Activated gamma-delta T cell treated with Interleukin-2 at 50 U/mL for 16 hours (primary cell): ENCODE measurements at regions not wholly inside any gene's neighbourhood (a gene's known extent, or its start where the extent isn't known, plus 50 kb on each side); places are given as distances from the start of the nearest gene placed in this dataset.

ENCODE experiments used
- DNase-seq: peaks from one replicate; pipeline ENCODE4 v3.0.0-alpha.2; 2020

DNA sequence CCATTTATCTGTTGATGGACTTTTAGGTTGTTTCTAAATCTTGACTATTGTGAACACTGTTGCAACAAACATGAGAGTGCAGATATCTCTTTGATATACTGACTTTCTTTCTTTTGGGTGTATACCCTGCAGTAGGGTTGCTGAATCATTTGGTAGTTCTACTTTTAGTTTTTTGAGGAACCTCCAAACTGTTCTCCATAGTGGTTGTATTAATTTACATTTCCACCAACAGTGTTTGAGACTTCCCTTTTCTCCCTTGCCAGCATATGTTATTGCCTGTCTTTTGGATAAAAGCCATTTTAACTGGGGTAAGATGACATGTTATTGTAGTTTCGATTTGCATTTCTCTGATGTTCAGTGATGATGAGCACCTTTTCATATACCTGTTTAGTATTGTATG, 330.0 kb downstream of the DDX10 start:
- DNase-seq: no peak

DNA sequence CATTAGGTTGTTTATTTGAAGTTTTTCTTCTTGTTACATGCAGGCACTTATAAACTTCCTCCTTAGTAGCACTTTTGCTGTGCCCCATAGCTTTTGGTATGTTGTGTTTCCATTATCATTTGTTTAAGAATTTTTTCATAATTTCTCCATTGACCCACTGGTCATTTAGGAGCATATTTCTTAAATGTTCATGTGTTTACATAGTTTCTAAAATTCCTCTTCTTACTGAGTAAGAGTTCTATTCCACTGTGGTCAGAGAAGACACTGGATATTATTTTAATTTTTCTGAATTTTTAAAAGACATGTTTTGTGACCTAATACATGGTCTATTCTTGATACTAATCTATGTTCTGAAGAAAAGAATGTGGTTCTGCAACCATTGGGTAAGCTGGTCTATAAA, 333.0 kb downstream of the DDX10 start:
- DNase-seq: no peak

DNA sequence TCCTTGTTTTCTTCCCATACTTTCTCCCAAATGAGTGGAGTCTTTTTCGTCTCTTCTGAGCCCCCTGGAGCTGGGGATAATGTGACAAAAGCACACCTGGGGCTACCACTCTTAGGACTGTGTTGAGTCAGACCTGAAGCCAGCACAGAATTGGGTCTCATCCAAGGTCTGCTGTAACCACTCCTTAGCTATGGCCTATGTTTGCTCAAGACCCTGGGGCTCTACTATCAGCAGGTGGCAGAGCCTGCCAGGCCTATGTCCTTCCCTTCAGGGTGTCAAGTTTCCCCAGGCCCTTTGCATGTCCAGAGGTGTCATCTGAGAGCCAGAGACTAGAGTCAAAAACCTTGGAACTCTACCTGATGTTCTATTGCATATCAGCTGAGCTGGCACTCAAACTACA, 335.7 kb downstream of the DDX10 start:
- no peak for DNase-seq

DNA sequence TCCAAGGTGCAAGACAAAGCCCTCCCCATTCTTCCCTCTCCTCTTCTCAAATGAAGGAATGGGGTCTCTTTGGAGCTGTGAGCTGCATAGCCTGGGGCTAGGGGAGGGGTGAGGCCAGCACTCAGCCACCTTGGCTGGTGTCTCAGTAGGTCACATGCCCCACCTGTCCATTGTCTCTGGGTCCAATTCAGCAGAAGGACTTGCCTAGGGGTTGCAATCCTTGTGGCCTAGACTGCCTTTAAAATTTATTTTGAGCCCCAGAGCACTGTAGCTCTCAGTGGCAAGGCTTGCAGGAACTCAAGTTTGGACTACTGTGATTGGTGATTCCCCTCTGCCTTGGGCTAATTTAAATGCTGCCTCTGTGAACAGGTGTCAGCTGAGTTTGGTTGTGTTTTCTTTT, 336.7 kb downstream of the DDX10 start:
- DNase-seq: no peak

DNA sequence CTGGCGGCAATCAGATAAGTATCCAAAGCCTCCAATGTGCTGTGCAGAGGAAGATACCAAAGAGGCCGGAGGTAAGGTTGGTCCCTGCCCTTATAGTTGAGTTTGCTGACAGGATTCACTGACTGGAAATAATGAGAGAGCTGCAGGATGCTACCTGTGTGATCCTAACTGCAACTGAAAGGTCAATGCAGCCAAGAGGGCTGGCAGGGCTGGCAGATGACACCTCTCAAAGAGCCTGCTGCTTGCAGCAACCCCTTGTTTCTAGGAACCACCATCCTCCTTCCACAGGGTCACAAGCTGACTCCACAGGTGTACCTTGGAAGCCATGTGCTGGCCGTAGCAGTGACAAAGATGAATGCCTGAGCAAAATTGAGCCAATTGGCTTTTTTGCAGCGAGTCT, 348.1 kb downstream of the DDX10 start:
- DNase-seq: no peak

DNA sequence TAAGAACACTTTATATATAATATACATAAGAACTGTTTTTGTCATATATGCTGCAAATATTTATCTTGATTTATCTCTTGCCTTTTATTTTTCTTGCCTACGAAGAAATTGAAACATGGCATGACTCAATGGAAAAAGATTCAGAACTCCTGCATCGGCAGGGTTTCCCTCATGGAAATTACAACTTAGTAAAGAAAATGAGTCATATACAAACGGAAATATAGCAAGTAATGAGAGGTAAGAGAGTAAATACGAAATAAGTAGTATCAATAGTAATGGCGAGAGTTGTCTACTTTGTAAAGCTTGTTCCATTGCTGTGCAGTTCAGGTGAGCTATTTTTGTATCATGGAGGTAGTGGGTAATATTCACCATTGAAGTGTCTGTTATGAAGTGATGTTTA, 350.4 kb downstream of the DDX10 start:
- no peak for DNase-seq

DNA sequence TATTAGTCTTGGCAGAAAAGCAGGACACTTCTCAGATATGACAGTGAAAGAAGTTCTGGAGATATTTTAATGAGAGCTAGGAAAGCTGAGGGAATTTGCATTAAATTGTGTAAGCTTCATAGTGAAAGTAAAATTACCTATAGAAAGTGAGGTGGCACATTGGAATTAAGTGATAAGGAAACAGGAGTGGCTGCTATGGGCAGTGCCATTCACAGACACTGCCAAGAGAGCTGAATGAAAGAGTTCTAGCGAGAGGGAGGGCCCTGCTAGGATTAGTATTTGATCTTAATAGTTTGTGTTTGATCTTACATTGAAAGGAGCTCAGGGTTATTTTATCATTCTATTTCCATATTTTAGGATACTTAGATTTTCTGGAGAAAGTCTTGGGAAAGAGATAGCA, 351.9 kb downstream of the DDX10 start:
- DNase-seq: no peak

DNA sequence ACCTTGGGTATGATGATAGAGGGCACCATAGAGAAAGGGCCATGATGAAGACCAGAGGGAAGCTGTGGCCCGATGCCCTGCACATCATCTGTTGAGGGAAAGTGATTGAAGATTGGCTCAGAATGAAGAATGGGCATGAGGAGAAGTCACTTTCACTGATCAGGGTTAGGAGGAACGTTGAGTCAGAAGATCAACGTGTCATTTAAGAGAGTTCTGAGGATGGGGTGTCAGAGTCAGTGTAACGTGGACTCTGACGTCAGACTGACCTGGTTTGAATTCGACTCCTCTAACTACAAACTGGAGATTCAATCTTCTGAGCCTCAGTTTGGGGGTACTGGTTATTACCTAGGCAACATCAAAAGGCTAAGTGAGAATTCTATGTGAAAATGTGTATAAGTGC, 352.6 kb downstream of the DDX10 start:
- no peak for DNase-seq

DNA sequence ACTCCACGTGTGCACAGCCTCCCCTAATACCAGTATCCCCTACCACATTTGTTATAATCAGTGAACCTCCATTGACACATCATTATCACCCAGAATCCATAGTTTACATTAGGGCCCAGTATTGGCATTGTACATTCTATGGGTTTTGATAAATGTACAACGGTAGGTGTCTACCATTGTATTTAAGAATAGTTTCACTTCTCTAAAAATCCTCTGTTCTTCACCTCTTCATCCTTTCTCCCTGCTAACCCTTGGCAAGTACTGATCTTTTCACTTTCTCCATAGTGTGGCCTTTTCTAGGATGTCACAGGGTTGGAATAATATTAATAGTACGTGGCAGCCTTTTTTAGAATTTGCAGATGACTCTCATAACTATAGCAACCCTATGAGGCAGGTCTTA, 353.8 kb downstream of the DDX10 start:
- no peak for DNase-seq

DNA sequence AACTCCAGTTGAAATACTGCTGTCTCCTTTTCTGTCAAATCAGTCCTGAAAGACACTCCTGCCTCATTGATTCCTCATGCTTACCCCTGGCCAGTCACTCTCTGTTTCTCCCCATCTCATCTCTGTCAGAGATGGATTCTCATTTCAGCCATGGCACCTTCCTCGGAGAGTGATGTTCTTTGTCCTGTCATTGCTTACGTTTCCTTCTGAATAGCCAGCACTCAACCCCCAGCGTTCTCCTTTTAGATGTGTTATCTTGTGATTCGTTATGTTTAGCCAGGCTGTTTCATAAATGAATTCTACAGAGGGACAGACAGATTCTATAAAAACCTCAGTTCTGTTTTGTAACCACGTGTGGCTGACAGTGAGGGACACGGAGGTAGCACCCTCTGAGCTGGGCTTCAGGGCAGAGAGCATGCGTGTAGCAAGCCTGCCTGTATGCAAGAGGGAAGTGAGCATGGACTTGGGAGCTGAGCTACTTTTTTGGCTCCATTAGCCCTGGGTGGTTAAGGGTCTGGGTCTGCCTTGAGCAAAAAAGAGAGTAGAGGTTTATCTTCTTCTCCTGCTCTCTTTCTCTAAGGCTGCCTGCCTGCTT, 354.6 kb downstream of the DDX10 start:
- DNase-seq: no peak

DNA sequence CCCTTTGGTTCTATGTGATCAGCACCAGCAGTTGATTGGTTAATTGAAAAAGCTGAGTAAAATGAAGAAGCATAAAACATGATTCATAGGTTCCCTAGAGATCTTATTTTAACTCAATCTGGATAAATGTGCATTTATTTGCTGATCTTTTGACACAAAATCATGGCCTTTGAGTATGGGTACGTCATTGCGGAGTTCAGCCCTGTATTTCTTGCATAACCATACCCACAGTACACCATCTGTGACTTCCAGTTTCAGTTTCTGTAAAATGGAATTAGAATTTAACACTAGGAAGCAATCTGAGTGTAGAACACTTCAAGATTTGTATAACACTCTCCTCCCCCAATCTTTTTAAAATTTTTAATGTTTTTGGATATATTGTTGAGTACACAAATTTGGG, 358.2 kb downstream of the DDX10 start:
- no peak for DNase-seq

DNA sequence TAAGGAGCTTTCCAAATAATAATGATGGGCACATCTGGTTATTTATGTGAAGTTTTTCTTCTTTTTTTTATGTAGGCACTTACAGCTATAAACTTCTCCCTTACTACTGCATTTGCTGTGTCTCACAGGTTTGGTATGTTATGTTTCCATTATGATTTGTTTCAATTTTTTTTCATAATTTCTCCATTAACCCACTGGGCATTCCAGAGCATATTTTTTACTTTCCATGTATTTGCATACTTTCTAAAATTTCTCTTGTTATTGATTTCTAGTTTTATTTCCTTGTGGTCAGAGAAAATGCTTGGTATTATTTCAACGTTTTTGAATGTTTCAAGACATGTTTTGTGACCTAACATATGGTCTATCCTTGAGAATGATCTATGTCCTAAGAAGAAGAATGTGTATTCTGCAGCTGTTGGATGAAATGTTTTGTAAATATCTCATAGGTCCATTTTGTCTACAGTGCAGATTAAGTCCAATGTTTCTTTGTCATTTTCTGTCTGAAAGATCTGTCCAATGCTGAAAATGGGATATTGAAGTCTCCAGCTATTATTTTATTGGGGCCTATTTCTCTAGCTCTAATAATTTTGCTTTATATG, 362.1 kb downstream of the DDX10 start:
- no peak for DNase-seq

DNA sequence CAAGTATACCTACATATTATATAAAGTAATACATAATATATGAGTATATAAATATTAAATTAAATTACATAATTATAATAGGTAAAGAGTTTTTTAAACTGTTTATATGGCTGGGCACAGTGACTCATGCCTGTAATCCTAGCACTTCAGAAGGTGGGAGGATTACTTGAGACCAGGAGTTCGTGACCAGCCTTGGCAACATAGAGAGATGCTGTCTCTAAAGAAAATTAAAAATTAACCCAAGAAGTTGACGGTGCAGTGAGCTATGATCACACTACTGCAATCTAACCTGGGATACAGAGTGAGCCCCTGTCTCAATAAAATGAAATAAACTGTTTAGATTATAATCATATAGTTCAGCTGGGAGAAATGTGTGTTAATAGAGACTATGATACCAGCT, 363.0 kb downstream of the DDX10 start:
- DNase-seq: no peak

DNA sequence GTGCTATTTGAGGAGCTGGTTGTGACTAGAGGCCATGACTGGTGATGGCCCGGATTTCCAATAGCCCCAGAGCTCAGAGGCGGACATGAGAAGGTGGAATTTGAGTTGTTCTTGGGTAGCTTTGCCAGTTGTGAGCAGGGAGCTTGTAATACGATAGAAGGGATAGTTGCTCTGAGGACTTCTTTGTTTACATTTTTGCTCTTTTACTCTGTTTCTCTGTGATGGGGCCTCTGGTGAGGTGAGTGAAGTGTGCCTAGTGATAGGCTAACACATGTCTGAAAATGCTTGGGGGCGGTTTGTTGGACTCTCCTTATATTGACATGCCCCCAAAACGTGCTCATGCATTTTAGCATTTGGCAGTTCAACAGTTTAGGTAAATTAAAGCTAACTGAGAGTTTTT, 365.1 kb downstream of the DDX10 start:
- no peak for DNase-seq

DNA sequence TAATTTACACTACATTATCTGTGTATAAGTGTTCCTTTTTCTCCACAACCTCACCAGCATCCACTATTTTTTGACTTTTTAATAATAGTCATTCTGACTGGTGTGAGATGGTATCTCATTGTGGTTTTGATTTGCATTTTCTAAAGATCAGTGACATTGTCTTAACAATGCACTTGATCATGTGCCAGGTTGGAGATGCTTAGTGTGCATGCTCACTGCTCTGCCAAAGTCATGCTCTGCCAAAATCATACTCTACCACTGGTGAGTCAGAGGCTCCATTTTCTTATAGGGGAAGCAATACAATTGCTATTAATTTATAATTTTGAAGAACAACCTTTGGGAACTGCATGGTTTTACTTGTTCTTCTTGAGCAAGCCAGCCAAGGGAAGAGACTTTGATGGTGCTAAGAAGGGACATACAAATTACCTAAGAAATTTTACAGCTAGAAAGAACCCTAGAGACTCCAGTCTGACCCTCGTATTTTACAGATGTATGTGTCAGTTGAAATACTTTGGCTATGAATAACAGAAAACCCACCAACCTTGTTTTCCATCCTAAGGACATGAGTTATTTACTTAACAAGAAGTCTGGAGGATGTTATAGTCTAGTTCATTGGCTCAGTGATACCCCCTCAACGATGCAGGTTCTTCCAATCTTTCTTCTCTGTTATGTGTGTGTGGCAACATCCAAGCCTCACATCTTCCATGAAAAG, 368.9 kb downstream of the DDX10 start:
- no peak for DNase-seq

DNA sequence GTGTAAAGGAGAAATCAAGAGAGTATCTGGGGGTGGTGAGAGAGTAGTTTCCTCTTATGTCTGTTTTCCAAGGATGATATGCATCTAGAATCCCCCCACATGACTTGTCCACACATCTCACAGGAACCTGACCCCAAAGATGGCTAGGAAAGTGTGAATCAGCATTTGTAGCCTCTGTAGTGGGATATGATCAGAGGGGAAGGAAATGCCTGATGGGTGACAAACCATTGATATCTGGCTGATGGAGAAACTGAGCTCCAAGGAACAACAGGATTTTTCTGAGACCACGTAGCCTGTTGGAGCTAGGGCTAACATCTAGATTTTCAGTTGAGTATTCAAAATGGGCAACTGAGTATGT, 369.4 kb downstream of the DDX10 start:
- DNase-seq: no peak

DNA sequence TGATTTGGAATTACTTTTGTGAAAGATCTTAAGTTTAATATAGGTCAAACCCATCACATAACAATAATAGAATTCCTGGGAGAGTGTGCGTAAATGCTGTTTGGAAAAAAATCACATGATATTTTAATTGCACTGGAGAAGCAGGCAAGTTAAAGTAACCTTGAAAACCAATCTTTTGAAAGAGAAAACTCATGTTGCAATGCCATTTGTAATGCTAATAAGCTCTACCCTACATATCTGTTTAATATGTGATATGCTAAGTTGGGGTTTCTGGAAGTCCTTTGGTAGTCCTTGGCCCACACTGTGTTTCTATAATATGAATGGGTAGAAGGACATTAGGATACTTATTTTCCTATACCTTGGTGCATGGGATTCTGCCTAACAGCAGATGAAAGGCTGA, 370.4 kb downstream of the DDX10 start:
- DNase-seq: no peak

DNA sequence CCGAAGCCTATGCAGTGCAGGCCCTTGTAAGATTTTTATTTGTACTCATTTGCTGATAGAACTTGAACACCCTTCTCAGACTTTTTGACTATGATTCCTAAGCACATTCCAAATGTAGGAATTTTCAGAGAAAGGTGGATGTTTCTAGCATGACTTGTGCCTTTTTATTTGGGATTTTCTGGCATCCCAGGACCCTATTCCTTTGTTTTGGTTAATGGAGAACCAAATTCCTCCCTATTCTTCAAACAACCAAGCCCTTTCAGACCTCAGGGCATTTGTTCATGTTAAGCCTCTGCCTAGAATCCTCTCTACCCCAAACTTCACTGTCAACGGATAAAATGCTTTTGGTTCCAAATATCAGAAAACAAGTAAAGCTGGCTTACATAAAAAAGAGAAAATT, 371.1 kb downstream of the DDX10 start:
- no peak for DNase-seq

DNA sequence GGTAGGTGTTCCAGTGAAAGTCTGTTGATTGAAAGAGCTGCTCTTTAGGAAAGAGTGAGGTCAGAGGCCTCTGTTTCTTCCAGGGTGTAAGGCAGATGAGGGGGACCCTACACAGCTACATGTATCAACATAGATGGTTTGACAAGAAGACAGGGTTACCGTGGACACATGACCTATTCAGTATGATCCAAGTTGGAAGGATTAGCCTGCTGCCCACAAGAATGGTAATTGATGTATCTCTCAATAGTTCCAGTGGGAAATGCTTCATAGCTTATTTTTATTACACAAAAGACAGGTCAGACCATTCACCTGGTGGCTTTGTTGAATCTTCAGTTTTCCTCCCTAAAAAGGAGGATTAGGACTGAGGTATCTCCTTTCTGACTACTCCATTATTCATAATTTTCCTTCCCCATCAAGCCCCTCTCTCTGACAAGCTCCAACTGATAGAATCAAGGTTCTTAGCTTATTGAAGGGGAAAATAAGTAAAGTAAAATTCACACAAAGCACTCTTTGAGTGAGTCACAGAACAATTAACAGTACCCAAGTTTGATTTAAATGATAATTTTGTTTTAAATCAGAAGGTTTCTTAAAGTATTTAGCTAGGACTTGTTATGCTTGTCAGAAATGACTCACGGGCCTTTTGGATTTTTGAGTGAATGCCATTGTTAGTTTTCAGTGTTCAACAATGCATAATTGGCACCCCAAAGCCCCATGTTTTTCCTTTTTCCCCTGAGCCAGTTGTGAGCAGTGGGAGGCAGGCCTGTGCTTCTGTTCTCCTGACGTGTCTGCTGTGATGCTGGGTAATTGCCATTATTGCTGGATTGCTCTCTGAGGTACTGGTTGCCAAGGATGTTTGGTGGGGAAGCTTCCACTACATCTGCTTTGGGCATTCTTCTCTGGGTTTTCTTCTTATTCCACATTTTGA, 373.2 kb downstream of the DDX10 start:
- no peak for DNase-seq

DNA sequence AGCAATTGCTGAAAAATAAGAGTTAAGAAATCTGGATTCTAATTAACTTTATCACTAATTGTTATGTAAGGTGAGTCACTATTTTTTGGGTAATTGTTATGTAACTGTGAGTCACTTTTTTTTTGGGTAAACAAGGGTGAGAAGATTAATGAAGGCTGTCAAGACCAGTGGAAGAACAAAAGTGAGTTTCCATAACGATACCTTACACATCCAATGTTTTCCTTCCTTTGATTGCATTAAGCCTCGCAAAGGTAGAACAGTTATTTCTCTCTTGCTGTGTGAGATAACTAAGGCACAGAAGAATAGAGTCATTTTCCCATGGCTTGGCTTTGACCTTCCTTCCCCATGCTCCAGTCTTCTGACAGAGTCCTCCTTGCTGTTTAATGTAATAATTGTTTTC, 374.7 kb downstream of the DDX10 start:
- no peak for DNase-seq

DNA sequence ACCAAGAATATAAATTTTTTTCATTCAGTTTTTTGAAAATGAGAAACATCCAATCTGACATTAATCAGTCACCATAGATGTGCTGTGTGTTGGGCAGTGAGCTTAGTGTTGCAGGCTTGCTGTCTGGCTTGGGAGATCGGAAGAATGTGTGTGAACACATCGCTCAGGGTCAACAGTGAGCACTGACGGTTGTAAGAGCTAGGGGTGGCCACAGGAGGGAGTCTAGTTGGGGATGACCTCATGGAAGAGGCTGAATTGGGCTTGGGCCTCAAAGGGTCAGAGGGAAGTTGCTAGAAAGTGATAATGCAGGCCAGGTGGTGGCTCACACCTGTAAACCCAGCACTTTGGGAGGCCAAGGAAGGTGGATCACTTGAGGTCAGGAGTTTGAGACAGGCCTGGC, 375.4 kb downstream of the DDX10 start:
- DNase-seq: no peak

DNA sequence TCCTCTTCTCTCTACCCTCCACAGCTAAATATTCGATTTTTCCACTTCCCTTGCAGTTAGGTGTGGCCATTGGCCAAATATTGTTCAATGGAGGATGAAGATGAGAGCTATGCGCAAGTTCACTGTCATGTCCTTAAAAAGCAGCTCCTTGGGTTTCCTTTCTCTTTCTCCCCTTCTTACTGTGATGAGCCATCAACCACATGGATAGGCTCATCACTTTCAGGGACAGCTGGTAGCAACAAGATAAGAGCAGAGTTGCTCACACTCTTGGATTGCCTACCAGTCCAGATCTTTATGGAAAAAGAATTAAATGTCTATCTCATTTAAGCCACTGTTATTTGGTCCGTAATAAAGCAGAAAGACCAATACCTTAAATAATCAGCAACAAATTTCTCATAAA, 377.0 kb downstream of the DDX10 start:
- DNase-seq: no peak

DNA sequence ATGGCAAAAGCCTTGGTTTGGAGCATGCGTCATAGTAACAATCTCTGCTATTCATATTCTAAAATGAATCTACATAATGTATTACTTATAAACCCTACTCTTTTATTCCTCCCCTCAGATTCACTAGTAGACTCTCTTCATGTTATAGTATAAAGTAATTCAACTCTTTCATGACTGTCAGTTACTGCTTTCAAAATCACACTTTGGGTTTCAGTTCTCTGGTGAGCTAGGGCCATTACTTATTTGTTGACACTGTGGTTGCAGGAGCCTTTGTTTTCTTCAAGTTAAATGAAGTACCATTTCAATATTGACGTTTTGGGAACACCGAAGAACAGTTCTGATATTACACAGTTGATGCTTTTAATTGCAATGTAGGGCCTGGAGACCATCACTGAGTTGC, 378.4 kb downstream of the DDX10 start:
- DNase-seq: no peak
